HG03097 (cell line): ENCODE measurements at regions not wholly inside any gene's neighbourhood (a gene's known extent, or its start where the extent isn't known, plus 50 kb on each side); places are given as distances from the start of the nearest gene placed in this dataset.

ENCODE experiments used
- ATAC-seq: cut with Tn5 transposase; IDR thresholded peaks from one replicate; pipeline ENCODE4 v1.9.1; 2021; ENCODE audit not compliant: unreplicated experiment, low FRiP score

GRCh38 chr5:3734632-3735031 lies 139.0 kb downstream of the IRX1 start:
- no peak for ATAC-seq

- no peak for ATAC-seq
Measured at GRCh38 chr5:3736466-3736865, 140.8 kb downstream of the IRX1 start.

- no peak for ATAC-seq
Measured at GRCh38 chr5:3736926-3737325, 141.3 kb downstream of the IRX1 start.

- no peak for ATAC-seq
Measured at GRCh38 chr5:3738919-3739318, 143.3 kb downstream of the IRX1 start.

- no peak for ATAC-seq
Measured at GRCh38 chr5:3740546-3741373, 145.1 kb downstream of the IRX1 start.

GRCh38 chr5:3741374-3741770 lies 145.7 kb downstream of the IRX1 start:
- ATAC-seq, result no peak

GRCh38 chr5:3742750-3743149 lies 147.1 kb downstream of the IRX1 start:
- no peak for ATAC-seq

GRCh38 chr5:3751846-3752245 lies 156.2 kb downstream of the IRX1 start:
- ATAC-seq, result no peak

- no peak for ATAC-seq
Measured at GRCh38 chr5:3778000-3778550, 182.4 kb downstream of the IRX1 start.

GRCh38 chr5:3778945-3779344 lies 183.3 kb downstream of the IRX1 start:
- ATAC-seq, result no peak

- no peak for ATAC-seq
Measured at GRCh38 chr5:3780278-3780677, 184.6 kb downstream of the IRX1 start.

GRCh38 chr5:3780907-3781306 lies 185.3 kb downstream of the IRX1 start:
- no peak for ATAC-seq

GRCh38 chr5:3784854-3785253 lies 189.2 kb downstream of the IRX1 start:
- no peak for ATAC-seq

GRCh38 chr5:3786165-3786564 lies 190.5 kb downstream of the IRX1 start:
- ATAC-seq, result no peak

- no peak for ATAC-seq
Measured at GRCh38 chr5:3786891-3787430, 191.3 kb downstream of the IRX1 start.

- ATAC-seq, result no peak
Measured at GRCh38 chr5:3787604-3788003, 192.0 kb downstream of the IRX1 start.

GRCh38 chr5:3789519-3790193 lies 194.0 kb downstream of the IRX1 start:
- no peak for ATAC-seq

GRCh38 chr5:3793162-3793561 lies 197.5 kb downstream of the IRX1 start:
- no peak for ATAC-seq

- no peak for ATAC-seq
Measured at GRCh38 chr5:3794611-3795010, 199.0 kb downstream of the IRX1 start.

- ATAC-seq, result no peak
Measured at GRCh38 chr5:3796736-3797135, 201.1 kb downstream of the IRX1 start.

- ATAC-seq, result no peak
Measured at GRCh38 chr5:3801967-3802366, 206.3 kb downstream of the IRX1 start.

- ATAC-seq, result no peak
Measured at GRCh38 chr5:3809455-3809854, 213.8 kb downstream of the IRX1 start.
